ENCODE measurements at regions not wholly inside any gene's neighbourhood (a gene's known extent, or its start where the extent isn't known, plus 50 kb on each side); places are given as distances from the start of the nearest gene placed in this dataset.

DNA sequence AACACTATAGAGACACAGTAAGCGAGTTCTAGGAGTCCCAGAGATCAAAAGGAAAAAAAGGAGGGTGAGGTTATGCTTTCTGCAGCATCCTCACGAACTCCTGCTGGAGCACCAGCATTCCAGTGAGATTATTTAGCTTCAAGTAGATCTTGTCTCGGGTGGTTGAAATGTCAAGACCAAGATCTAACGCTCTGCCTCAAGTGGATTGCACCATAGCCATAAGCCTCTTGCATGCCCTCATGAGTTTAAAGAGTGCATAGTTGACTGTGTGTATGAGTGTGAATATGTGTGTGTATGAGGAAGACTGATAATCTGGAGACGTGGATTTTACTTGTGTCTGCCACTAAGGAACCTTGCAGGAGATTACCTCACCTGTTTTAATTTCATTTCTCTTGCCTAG is 335.3 kb upstream of the ADAMTSL1 start:
- WGBS, 2 donors: 69% methylated on average over 5 of the region's 5 CpGs
- DNase-seq (ENCODE audit: low spot score in 2 of 2): no peak
- Histone ChIP-seq H3K36me3 (no peaks in the 10 kb centered on the region), H3K9me3 (no peaks in the 10 kb centered on the region), H3K4me3 (no peak overlapping the region), H3K4me1 (no peaks in the 10 kb centered on the region), H3K27ac (no peak overlapping the region), H3K27me3 (no peaks in the 10 kb centered on the region)
- TF ChIP-seq EP300 (IDR thresholded peaks at IDR 0.05): no peak
- TF ChIP-seq POLR2A (IDR thresholded peaks at IDR 0.05): no peak
- TF ChIP-seq, protein P1, sequence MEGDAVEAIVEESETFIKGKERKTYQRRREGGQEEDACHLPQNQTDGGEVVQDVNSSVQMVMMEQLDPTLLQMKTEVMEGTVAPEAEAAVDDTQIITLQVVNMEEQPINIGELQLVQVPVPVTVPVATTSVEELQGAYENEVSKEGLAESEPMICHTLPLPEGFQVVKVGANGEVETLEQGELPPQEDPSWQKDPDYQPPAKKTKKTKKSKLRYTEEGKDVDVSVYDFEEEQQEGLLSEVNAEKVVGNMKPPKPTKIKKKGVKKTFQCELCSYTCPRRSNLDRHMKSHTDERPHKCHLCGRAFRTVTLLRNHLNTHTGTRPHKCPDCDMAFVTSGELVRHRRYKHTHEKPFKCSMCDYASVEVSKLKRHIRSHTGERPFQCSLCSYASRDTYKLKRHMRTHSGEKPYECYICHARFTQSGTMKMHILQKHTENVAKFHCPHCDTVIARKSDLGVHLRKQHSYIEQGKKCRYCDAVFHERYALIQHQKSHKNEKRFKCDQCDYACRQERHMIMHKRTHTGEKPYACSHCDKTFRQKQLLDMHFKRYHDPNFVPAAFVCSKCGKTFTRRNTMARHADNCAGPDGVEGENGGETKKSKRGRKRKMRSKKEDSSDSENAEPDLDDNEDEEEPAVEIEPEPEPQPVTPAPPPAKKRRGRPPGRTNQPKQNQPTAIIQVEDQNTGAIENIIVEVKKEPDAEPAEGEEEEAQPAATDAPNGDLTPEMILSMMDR (IDR thresholded peaks at IDR 0.05): no peak

DNA sequence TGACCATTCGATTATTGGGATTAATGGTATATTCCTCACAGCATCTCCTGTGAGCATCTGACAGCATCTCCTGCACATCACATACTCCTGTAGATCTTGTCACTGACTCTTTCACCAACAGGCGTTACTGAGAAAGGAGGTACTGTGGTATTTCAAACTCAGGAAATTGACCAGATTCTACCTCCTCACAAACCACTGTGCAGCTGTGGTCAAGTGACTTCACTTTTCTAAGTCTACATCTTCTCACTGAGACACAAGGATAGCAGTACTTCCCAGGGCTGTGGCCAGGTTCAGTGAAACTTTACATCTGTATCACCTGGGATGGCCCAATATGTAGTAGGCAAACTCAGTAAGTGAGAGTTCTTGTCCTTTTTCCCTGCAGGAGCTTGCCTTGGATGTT is 332.3 kb upstream of the ADAMTSL1 start:
- no peaks in the 10 kb centered on the region for H3K4me1 ChIP-seq
- no peak for DNase-seq (ENCODE audit: low spot score in 2 of 2)
- H3K4me3 ChIP-seq: no peak overlapping the region
- no peaks in the 10 kb centered on the region for H3K9me3 ChIP-seq
- no peaks in the 10 kb centered on the region for H3K27me3 ChIP-seq
- H3K36me3 ChIP-seq: no peaks in the 10 kb centered on the region
- H3K27ac ChIP-seq: no peak overlapping the region
- WGBS, 2 donors: 90 to 96% methylated on average over 2 of the region's 2 CpGs
- TF ChIP-seq EP300 (IDR thresholded peaks at IDR 0.05) (no peak), POLR2A (IDR thresholded peaks at IDR 0.05) (no peak)
- TF ChIP-seq, protein P1 (IDR thresholded peaks at IDR 0.05): no peak

DNA sequence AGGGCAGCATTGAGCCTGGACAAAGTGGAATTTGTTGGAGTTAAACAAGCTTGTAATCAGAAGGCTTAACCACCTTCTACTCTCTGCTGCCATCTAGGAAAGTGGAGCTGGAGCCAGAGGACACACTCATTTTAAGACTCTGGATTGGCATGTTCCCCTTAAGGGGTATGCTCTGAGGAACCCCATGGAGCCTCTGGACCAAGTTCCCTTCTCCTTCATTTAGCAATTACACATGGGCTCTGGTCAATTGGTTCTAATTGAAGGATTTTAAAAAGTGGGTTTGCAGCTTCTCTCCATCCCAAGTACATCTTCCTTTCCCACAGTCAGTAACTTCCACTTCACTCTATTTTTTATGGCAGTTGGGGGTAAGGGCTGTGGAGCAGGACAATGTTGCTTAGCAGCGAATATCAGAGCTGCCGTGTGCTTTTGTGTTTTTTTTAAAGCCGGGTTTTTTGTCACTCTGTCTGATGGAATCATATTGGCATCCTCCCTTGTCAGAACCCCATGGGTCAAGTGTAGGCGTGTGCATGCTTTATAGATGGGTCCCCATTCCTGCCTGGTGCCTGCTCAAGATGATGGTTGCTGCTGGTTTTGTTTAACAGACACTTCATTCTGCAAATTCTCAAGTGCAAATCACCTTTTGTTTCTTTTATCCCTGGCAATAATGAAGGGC is 330.7 kb upstream of the ADAMTSL1 start:
- TF ChIP-seq, protein P1 (IDR thresholded peaks at IDR 0.05): peak in 1 of 5 experiments; percentile 25
- TF ChIP-seq EP300 (IDR thresholded peaks at IDR 0.05): no peak
- no peak overlapping the region for H3K4me3 ChIP-seq
- WGBS, 2 donors: 40 to 48% methylated on average over 4 of the region's 4 CpGs
- H3K36me3 ChIP-seq: no peaks in the 10 kb centered on the region
- H3K27ac ChIP-seq: no peak overlapping the region
- no peaks in the 10 kb centered on the region for H3K9me3 ChIP-seq
- H3K27me3 ChIP-seq: no peaks in the 10 kb centered on the region
- DNase-seq (ENCODE audit: low spot score in 2 of 2): no peak
- no peaks in the 10 kb centered on the region for H3K4me1 ChIP-seq

DNA sequence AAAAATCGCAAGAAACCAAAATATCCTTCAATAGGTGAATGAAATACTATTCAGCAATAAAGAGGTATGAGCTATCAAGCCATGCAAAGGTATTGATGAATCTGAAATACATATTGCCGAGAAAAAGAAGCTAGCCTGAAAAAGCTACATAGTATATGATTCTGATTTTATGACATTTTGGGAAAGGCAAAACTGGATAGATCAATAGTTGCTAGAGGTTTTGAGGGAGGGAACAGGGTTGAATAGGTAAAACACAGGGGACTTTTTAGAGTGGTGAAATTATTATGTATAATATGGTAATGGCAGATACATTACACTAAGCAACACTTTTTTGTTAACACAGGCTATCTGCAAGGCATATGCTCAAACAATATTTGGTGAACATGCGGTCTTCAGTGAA is 327.6 kb upstream of the ADAMTSL1 start:
- no peaks in the 10 kb centered on the region for H3K36me3 ChIP-seq
- H3K4me1 ChIP-seq: no peaks in the 10 kb centered on the region
- no peak overlapping the region for H3K27ac ChIP-seq
- no peaks in the 10 kb centered on the region for H3K27me3 ChIP-seq
- TF ChIP-seq POLR2A (IDR thresholded peaks at IDR 0.05): no peak
- no peak for TF ChIP-seq EP300 (IDR thresholded peaks at IDR 0.05)
- TF ChIP-seq, protein P1 (IDR thresholded peaks at IDR 0.05): no peak
- H3K9me3 ChIP-seq: no peaks in the 10 kb centered on the region
- DNase-seq (ENCODE audit: low spot score in 2 of 2): no peak
- no peak overlapping the region for H3K4me3 ChIP-seq
- 96 to 97% methylated on average over 3 of the region's 3 CpGs for WGBS, 2 donors

DNA sequence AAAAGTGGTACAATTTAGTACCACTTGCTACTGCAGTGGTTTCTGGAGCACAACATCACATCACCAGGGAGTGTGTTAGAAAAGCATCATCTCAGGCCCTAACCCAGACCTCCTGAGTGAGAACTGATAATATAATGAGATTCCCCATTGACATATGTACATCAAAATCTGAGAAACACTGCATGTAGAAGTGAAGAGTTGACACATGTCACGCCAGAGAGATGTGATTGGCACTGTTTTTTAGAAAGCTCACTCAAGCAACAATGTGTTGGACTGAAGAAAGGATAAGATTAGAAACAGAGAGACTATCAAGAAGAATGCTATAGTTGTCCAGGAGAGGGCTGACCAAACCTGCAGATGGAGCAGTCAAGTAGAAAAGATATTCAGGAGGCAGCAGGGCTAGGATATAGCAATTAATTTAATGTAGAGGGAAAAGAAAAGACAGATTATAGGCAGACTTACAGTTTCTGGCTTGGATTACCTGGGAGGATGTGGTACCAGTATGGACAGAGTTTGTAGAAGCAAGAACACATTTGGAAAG is 324.4 kb upstream of the ADAMTSL1 start:
- 88 to 90% methylated on average over 1 of the region's 1 CpG for WGBS, 2 donors
- H3K4me3 ChIP-seq: no peak overlapping the region
- no peaks in the 10 kb centered on the region for H3K4me1 ChIP-seq
- H3K9me3 ChIP-seq: no peaks in the 10 kb centered on the region
- no peak for DNase-seq (ENCODE audit: low spot score in 2 of 2)
- TF ChIP-seq, protein P1 (IDR thresholded peaks at IDR 0.05): no peak
- TF ChIP-seq EP300 (IDR thresholded peaks at IDR 0.05): no peak
- no peak for TF ChIP-seq POLR2A (IDR thresholded peaks at IDR 0.05)
- H3K36me3 ChIP-seq: no peaks in the 10 kb centered on the region
- no peak overlapping the region for H3K27ac ChIP-seq
- H3K27me3 ChIP-seq: no peaks in the 10 kb centered on the region

All from tibial nerve (tissue), 4 donors.